ENCODE measurements at regions not wholly inside any gene's neighbourhood (a gene's known extent, or its start where the extent isn't known, plus 50 kb on each side); places are given as distances from the start of the nearest gene placed in this dataset.

DNA sequence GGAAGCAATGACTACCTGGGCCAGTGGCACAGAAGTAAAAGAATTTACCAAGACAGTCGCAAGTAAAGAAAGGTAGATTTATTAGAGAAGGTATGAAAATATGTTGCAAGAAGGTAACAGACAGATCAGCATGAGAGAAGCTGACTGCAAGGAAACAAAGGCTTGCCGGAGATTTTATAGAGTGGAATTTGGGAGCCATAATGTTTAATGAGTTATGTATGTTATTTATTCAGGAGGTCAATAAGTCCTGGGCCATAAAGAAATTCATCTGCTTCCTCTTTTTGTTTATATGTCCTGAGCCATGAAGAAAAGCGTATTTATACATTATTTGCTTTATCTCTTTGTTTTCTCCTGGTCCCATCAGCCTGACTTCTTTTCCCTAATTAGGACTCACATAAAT, 423.6 kb downstream of the PTH2R start:
- no peaks in the 10 kb centered on the region for H3K4me1 ChIP-seq (replicated peaks; ENCODE audit: insufficient read depth)
- TF ChIP-seq, protein P1, sequence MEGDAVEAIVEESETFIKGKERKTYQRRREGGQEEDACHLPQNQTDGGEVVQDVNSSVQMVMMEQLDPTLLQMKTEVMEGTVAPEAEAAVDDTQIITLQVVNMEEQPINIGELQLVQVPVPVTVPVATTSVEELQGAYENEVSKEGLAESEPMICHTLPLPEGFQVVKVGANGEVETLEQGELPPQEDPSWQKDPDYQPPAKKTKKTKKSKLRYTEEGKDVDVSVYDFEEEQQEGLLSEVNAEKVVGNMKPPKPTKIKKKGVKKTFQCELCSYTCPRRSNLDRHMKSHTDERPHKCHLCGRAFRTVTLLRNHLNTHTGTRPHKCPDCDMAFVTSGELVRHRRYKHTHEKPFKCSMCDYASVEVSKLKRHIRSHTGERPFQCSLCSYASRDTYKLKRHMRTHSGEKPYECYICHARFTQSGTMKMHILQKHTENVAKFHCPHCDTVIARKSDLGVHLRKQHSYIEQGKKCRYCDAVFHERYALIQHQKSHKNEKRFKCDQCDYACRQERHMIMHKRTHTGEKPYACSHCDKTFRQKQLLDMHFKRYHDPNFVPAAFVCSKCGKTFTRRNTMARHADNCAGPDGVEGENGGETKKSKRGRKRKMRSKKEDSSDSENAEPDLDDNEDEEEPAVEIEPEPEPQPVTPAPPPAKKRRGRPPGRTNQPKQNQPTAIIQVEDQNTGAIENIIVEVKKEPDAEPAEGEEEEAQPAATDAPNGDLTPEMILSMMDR (conservative IDR thresholded peaks at IDR 0.05), result no peak
- no peak for TF ChIP-seq EZH2 (IDR thresholded peaks at IDR 0.05; ENCODE audit: low read depth)
- H3K4me2 ChIP-seq, result no peak overlapping the region
- ChIA-PET POLR2A (ENCODE audit: unreplicated experiment) (no interaction called here), CTCF (no interaction called here)
- no peaks in the 10 kb centered on the region for H3K36me3 ChIP-seq (ENCODE audit: low read depth)
- H3K27me3 ChIP-seq (ENCODE audit: insufficient read depth, low read depth), result no peaks in the 10 kb centered on the region
- DNase-seq, result no peak
- no peaks in the 10 kb centered on the region for H3K79me2 ChIP-seq (ENCODE audit: low read depth)
- no peaks in the 10 kb centered on the region for H3K9me2 ChIP-seq (ENCODE audit: insufficient read depth)
- BruUV-seq (replicated peaks), result no TSS peak
- H3K27ac ChIP-seq, result no peak overlapping the region
- intact Hi-C loops (cut with micrococcal nuclease; ENCODE audit: unreplicated experiment), result no loop called here
- no peaks in the 10 kb centered on the region for H3F3A ChIP-seq (ENCODE audit: insufficient read depth, low read depth)
- no peak overlapping the region for H2AFZ ChIP-seq
- no peaks in the 10 kb centered on the region for H3K9me3 ChIP-seq (ENCODE audit: insufficient read depth, low read depth)
- no peaks in the 10 kb centered on the region for H4K20me1 ChIP-seq (ENCODE audit: insufficient read depth)
- H3K4me3 ChIP-seq, result no peak overlapping the region

DNA sequence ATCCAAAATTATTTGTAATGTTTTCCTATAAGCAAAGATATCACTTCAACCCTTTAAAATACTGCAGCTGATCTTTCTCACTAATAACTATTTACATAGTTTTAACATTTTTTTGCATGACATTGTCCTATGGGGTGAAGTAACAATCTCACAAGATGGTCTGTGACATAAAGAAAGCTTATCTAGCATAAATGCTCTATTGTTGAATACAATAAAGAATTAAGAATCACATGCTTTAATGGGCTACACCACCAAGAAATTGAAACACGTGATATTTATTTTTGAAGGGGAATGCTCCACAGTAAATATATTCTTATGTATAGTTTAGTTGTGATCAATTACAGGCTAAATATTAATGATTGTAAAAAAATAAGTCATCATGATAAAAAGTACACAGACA, 441.1 kb downstream of the PTH2R start:
- POLR2A ChIA-PET (ENCODE audit: unreplicated experiment), result no interaction called here
- Histone ChIP-seq H3K27me3 (ENCODE audit: insufficient read depth, low read depth) (no peaks in the 10 kb centered on the region), H3K9me2 (ENCODE audit: insufficient read depth) (no peaks in the 10 kb centered on the region), H4K20me1 (ENCODE audit: insufficient read depth) (no peaks in the 10 kb centered on the region), H3K4me3 (no peak overlapping the region), H3K4me1 (replicated peaks; ENCODE audit: insufficient read depth) (no peaks in the 10 kb centered on the region), H3K4me2 (no peak overlapping the region), H3K79me2 (ENCODE audit: low read depth) (no peaks in the 10 kb centered on the region), H3K36me3 (ENCODE audit: low read depth) (no peaks in the 10 kb centered on the region), H3K9me3 (ENCODE audit: insufficient read depth, low read depth) (no peaks in the 10 kb centered on the region), H2AFZ (no peak overlapping the region), H3F3A (ENCODE audit: insufficient read depth, low read depth) (no peaks in the 10 kb centered on the region), H3K27ac (no peak overlapping the region)
- no peak for DNase-seq
- CTCF ChIA-PET, result no interaction called here
- BruUV-seq (replicated peaks), result no TSS peak
- no peak for TF ChIP-seq EZH2 (IDR thresholded peaks at IDR 0.05; ENCODE audit: low read depth)
- TF ChIP-seq, protein P1 (conservative IDR thresholded peaks at IDR 0.05), result no peak
- intact Hi-C loops (cut with micrococcal nuclease; ENCODE audit: unreplicated experiment), result no loop called here

DNA sequence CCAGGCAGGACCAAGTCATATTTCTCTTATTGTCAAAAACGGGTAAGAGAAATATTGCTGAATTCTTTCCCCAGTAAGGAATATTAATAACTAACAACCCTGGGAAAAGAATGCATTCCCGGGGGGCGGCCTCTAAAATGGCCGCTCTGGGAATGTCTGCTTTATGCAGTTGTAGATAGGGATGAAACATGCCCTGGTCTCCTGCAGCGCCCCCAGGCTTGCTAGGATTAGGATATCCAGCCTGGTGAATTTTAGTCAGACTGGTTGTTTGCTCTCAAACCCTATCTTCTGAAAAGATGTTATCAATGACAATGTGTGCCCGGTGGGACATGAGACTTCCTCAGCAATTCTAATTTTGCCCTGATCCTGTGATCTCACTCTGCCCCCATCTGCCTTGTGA, 448.1 kb downstream of the PTH2R start:
- BruUV-seq (replicated peaks), result no TSS peak
- ChIA-PET POLR2A (ENCODE audit: unreplicated experiment) (no interaction called here), CTCF (no interaction called here)
- Histone ChIP-seq H3K27ac (no peak overlapping the region), H4K20me1 (ENCODE audit: insufficient read depth) (no peaks in the 10 kb centered on the region), H2AFZ (no peak overlapping the region), H3K27me3 (ENCODE audit: insufficient read depth, low read depth) (no peaks in the 10 kb centered on the region), H3K9me2 (ENCODE audit: insufficient read depth) (no peaks in the 10 kb centered on the region), H3K4me3 (no peak overlapping the region), H3F3A (ENCODE audit: insufficient read depth, low read depth) (no peaks in the 10 kb centered on the region), H3K36me3 (ENCODE audit: low read depth) (no peaks in the 10 kb centered on the region), H3K4me1 (replicated peaks; ENCODE audit: insufficient read depth) (no peaks in the 10 kb centered on the region), H3K4me2 (no peak overlapping the region), H3K9me3 (ENCODE audit: insufficient read depth, low read depth) (no peaks in the 10 kb centered on the region), H3K79me2 (ENCODE audit: low read depth) (no peaks in the 10 kb centered on the region)
- TF ChIP-seq, protein P1 (conservative IDR thresholded peaks at IDR 0.05), result no peak
- TF ChIP-seq EZH2 (IDR thresholded peaks at IDR 0.05; ENCODE audit: low read depth), result no peak
- intact Hi-C loops (cut with micrococcal nuclease; ENCODE audit: unreplicated experiment), result no loop called here
- no peak for DNase-seq
